ENCODE measurements at regions not wholly inside any gene's neighbourhood (a gene's known extent, or its start where the extent isn't known, plus 50 kb on each side); places are given as distances from the start of the nearest gene placed in this dataset.

- no peak overlapping the region for H3K4me2 ChIP-seq (ENCODE audit: low read length)
- no peak overlapping the region for H2AFZ ChIP-seq (ENCODE audit: low read depth, low read length, poor library complexity, severe bottlenecking)
- intact Hi-C loops (cut with micrococcal nuclease) = no loop called here
- H4K20me1 ChIP-seq (ENCODE audit: insufficient read depth) = no peaks in the 10 kb centered on the region
- H3K27me3 ChIP-seq (ENCODE audit: insufficient read depth, low read length) = peaks cover 17% of the 10 kb centered on the region; the same call in 1 of the 2 replicates
- RAD21 ChIA-PET (ENCODE audit: low non-redundant PET in 1 of 2, low total read pairs in 2 of 2, uncharacterized antibody in 2 of 2, unreplicated experiment in 2 of 2) = no interaction called here
- no TSS peak for BruUV-seq (replicated peaks)
- H3K27ac ChIP-seq (ENCODE audit: low read depth, low read length) = no peak overlapping the region
- no peak for DNase-seq (ENCODE audit: low read depth, low spot score)
- no peaks in the 10 kb centered on the region for H3K79me2 ChIP-seq (ENCODE audit: insufficient read depth, low read length)
- CTCF ChIA-PET = no interaction called here
- H3K4me1 ChIP-seq (ENCODE audit: control insufficient read depth in 1 of 2, insufficient read depth in 2 of 2, low read length in 2 of 2) = no peaks in the 10 kb centered on the region
- no peaks in the 10 kb centered on the region for H3K9me3 ChIP-seq (ENCODE audit: control insufficient read depth in 1 of 2, insufficient read depth in 1 of 2, low read depth in 1 of 2, low read length in 2 of 2)
- POLR2A ChIA-PET = no interaction called here
- no peaks in the 10 kb centered on the region for H3K36me3 ChIP-seq (ENCODE audit: control insufficient read depth in 1 of 2, insufficient read depth in 2 of 2, low read length in 2 of 2)
- no peak for ATAC-seq
- TF ChIP-seq ZBTB33 (IDR thresholded peaks at IDR 0.05; ENCODE audit: extremely low read depth, insufficient replicate concordance, low read length) = no peak
- no peak for TF ChIP-seq YY1 (IDR thresholded peaks at IDR 0.05; ENCODE audit: extremely low read depth, insufficient replicate concordance, low read depth, low read length)
- TF ChIP-seq POLR2AphosphoS5 (IDR thresholded peaks at IDR 0.05; ENCODE audit: low read depth, low read length) = no peak
- no peak for TF ChIP-seq CEBPB (IDR thresholded peaks at IDR 0.05; ENCODE audit: low read depth)
- TF ChIP-seq MAX (IDR thresholded peaks at IDR 0.05) = no peak
- TF ChIP-seq REST (IDR thresholded peaks at IDR 0.05; ENCODE audit: low read depth) = no peak
- no peak for TF ChIP-seq FOSL1 (IDR thresholded peaks at IDR 0.05; ENCODE audit: low read depth)
- no peak for TF ChIP-seq ATF3 (IDR thresholded peaks at IDR 0.05)
- TF ChIP-seq JUND (IDR thresholded peaks at IDR 0.05) = no peak
- TF ChIP-seq EZH2 (IDR thresholded peaks at IDR 0.05) = no peak
- TF ChIP-seq SIN3A (IDR thresholded peaks at IDR 0.05; ENCODE audit: low read depth) = no peak
- no peak for TF ChIP-seq ZFX (IDR thresholded peaks at IDR 0.05)
- TF ChIP-seq ELF1 (IDR thresholded peaks at IDR 0.05; ENCODE audit: borderline replicate concordance, low read depth) = no peak
- TF ChIP-seq EGR1 (IDR thresholded peaks at IDR 0.05; ENCODE audit: low read depth) = no peak
- no peak overlapping the region for H3K9ac ChIP-seq (ENCODE audit: low read length)
- no peaks in the 10 kb centered on the region for H3K9me2 ChIP-seq (ENCODE audit: insufficient read depth)
- no peak overlapping the region for H3K4me3 ChIP-seq (replicated peaks in 1 of 2; ENCODE audit: low read depth in 1 of 2, low read length in 2 of 2)
Measured at GRCh38 chr13:106906426-106906996, 338.6 kb upstream of the ARGLU1 start.
